ENCODE measurements at regions not wholly inside any gene's neighbourhood (a gene's known extent, or its start where the extent isn't known, plus 50 kb on each side); places are given as distances from the start of the nearest gene placed in this dataset.

DNA sequence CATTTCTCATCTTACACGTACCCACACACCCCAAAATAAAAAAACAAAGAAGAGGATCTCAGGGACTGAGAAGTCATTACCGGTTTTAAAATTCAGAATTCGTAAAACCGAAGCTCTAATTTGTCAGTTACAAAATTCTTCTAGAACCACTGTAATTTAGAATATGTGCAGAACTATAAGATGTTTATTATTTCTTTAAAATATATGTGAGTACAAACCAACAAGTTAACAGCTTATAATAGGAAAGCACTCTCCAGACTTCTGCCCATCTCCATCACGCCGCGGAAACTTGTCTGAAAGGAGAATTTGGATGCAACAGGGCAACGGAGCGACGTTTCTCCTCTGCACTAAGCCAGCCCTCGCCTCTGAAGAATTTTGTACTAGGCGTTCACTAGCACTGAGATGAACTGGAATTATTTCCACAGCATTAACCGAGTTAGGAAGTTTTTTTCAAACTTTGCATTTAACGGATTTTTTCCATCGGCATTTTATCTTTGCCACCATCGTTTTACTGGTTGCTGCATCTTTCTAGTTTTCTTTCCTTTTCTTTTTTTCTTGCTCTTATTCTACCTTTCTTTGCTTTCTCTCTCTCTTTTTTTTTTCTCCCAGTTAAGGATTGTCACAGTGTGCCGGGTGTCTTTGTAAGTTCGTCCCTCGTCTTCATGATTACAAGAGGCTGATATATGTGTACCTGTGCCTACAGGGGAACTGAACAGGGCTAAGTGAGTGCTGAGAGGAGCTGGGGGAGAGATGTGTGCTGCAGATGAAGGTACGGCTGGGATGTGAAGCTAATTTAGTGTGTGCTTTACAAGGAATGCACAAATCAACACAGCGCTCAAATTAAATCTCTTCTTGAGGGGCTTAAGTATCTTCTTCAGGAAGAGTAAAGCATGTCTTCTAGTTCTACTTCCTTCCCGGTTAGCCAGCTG is 295.9 kb upstream of the NFE2L3 start:
- Mint-ChIP-seq H3K9me3 (ENCODE audit: insufficient read depth) (peaks cover 5% of the 10 kb centered on the region), H3K4me1 (ENCODE audit: low read depth) (peaks cover 42% of the 10 kb centered on the region), H3K4me3 (no peak overlapping the region), H3K27me3 (ENCODE audit: low read depth) (peaks cover 60% of the 10 kb centered on the region), H3K36me3 (ENCODE audit: low read depth) (peaks cover 15% of the 10 kb centered on the region), H3K27ac (no peak overlapping the region)
- ChIA-PET CTCF (interaction anchor here (1.3 to 2.4 kb wide), 4 partner anchors 9 to 509 kb away, joined by 3 to 6 read pairs (median 3); no protein-coding TSS in a partner anchor), POLR2A (interaction anchor here (1.0 kb wide), 1 partner anchor 300 kb away, joined by 3 read pairs; no protein-coding TSS in a partner anchor)
- ATAC-seq, result peak; percentile 6
- no peak for DNase-seq

GRCh38 chr7:25857376-25858067 is 294.5 kb upstream of the NFE2L3 start:
- Mint-ChIP-seq H3K4me1 (ENCODE audit: low read depth) (peaks cover 50% of the 10 kb centered on the region), H3K4me3 (no peak overlapping the region), H3K9me3 (ENCODE audit: insufficient read depth) (peaks cover 11% of the 10 kb centered on the region), H3K36me3 (ENCODE audit: low read depth) (peaks cover 17% of the 10 kb centered on the region), H3K27ac (no peak overlapping the region), H3K27me3 (ENCODE audit: low read depth) (peaks cover 62% of the 10 kb centered on the region)
- ATAC-seq, result no peak
- ChIA-PET POLR2A (no interaction called here), CTCF (no interaction called here)
- DNase-seq, result no peak

DNA sequence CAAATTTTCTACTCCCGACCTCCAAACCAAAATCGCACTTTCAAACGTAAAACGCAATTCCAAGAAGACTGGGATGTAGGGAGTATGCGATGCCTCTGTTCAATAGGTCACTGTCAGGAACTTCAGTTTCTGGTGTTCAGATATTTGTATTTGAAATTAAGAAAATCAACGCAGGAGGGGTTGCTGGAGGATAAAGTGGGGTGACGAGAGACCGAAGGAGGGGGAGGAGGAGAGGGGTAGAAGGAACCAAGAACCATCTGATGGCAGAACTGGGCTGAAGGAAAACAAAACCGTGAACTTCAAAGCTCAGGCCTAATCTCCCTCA is 293.8 kb upstream of the NFE2L3 start:
- Mint-ChIP-seq H3K4me3 (no peak overlapping the region), H3K27me3 (ENCODE audit: low read depth) (peaks cover 64% of the 10 kb centered on the region), H3K4me1 (ENCODE audit: low read depth) (peaks cover 52% of the 10 kb centered on the region), H3K9me3 (ENCODE audit: insufficient read depth) (peaks cover 16% of the 10 kb centered on the region), H3K36me3 (ENCODE audit: low read depth) (peaks cover 19% of the 10 kb centered on the region), H3K27ac (no peak overlapping the region)
- ChIA-PET CTCF (no interaction called here), POLR2A (no interaction called here)
- DNase-seq, result no peak
- ATAC-seq, result no peak

DNA sequence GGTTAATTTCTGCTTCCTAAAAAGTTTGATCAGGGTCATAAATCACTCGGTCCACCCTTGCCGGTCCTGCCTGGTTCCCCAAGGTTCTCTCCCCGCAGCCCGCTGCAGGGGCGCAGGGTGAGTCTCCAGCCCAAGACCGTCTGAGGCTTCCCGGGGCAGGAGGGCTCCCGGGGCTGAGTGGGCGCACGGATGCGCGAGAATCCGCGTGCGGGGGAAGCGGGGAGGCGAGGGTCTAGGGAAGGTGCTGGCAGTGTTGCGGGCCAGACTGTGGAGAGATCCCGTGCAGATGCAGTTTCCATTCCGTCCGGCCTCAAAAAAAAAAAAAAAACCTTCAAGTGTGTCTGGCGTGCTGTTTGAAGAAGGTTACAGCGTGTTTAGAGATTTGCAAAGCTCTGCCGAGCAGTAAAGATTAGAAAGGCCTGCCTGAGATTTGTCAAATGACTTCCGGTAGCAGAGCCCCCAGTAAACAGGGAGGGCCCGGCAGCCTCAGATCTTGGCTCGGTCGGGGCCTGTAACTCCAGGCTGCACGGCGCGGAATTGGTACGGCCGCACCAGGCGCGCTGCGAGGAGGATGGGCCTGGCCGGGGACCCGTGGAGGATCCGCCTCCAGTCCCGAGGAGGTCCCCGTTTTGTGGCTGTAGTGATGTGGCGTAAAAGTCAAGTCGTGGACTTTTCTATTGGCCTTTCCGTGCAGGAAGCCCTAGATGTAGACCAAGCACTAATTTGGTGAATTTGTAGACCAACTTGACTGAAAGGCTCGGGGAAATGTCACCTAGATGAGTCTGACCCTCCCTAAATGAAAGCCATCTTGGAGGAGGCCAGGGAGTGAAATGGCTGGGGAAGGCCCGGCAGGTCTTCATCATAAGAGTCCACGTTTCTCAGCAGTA is 293.2 kb upstream of the NFE2L3 start:
- ATAC-seq, result no peak
- Mint-ChIP-seq H3K4me1 (ENCODE audit: low read depth) (peaks cover 55% of the 10 kb centered on the region), H3K36me3 (ENCODE audit: low read depth) (peaks cover 19% of the 10 kb centered on the region), H3K9me3 (ENCODE audit: insufficient read depth) (peaks cover 22% of the 10 kb centered on the region), H3K27ac (no peak overlapping the region), H3K4me3 (peak overlapping the region; percentile 18), H3K27me3 (ENCODE audit: low read depth) (peaks cover 63% of the 10 kb centered on the region)
- no peak for DNase-seq
- ChIA-PET CTCF (no interaction called here), POLR2A (no interaction called here)

DNA sequence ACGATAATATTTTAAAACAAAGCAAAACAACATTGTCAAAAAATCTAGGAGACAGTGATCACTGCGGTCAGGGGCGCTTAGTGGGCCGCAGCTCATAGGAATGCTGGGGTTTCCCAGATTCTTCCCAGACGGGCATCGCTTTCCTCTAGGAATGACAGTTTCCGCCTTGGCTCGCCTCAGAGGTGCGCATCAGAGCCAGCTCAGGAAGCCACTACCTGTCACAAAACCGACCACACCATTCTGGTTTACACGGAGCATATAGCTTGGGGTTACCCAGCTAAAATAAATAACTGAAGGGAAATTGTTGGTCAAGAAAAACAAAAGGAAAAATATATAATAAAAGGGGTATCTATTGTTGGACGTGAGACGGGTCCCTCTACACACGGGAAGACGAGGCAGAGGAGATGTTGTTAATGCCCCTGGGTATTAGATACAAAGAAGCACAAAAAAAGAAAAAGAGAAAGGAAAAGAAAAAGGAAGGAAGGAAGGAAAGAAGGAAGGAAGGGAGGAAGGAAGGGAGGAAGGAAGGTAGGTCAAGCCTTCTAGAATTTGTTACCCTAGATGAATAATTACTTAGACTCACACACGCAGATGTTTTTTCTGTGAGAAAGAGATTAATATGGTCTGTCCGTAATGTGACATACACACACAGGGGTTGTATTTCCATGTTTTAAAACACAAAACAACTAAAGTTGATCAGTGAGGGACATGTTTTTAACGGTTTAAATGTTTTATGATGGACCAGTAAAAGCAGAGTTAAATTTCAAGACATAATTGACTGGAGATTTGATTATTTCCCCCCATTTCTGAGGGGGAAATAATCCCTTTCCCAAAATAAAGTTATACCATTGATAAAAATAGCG is 292.4 kb upstream of the NFE2L3 start:
- POLR2A ChIA-PET, result no interaction called here
- H3K27ac Mint-ChIP-seq, result peak overlapping the region; percentile 58

GRCh38 chr7:25860275-25861163 is 291.5 kb upstream of the NFE2L3 start:
- peak overlapping the region; percentile 8 for H3K4me3 Mint-ChIP-seq
- peaks cover 47% of the 10 kb centered on the region for H3K4me1 Mint-ChIP-seq (ENCODE audit: low read depth)
- DNase-seq, result no peak
- H3K27ac Mint-ChIP-seq, result no peak overlapping the region
- H3K9me3 Mint-ChIP-seq (ENCODE audit: insufficient read depth), result peaks cover 23% of the 10 kb centered on the region
- H3K36me3 Mint-ChIP-seq (ENCODE audit: low read depth), result peaks cover 17% of the 10 kb centered on the region
- POLR2A ChIA-PET, result no interaction called here
- no peak for ATAC-seq
- CTCF ChIA-PET, result no interaction called here
- peaks cover 59% of the 10 kb centered on the region for H3K27me3 Mint-ChIP-seq (ENCODE audit: low read depth)

More for the DNA sequence above, 292.4 kb upstream of the NFE2L3 start:
- H3K36me3 Mint-ChIP-seq (ENCODE audit: low read depth), result peaks cover 19% of the 10 kb centered on the region
- H3K4me1 Mint-ChIP-seq (ENCODE audit: low read depth), result peaks cover 51% of the 10 kb centered on the region
- CTCF ChIA-PET, result no interaction called here
- H3K4me3 Mint-ChIP-seq, result no peak overlapping the region
- H3K9me3 Mint-ChIP-seq (ENCODE audit: insufficient read depth), result peaks cover 23% of the 10 kb centered on the region
- ATAC-seq (no peak), DNase-seq (no peak)
- peaks cover 59% of the 10 kb centered on the region for H3K27me3 Mint-ChIP-seq (ENCODE audit: low read depth)

- Mint-ChIP-seq H3K4me3 (peak overlapping the region; percentile 74), H3K9me3 (ENCODE audit: insufficient read depth) (peaks cover 23% of the 10 kb centered on the region), H3K27me3 (ENCODE audit: low read depth) (peaks cover 61% of the 10 kb centered on the region), H3K4me1 (ENCODE audit: low read depth) (peaks cover 47% of the 10 kb centered on the region), H3K36me3 (ENCODE audit: low read depth) (peaks cover 17% of the 10 kb centered on the region), H3K27ac (no peak overlapping the region)
- ChIA-PET CTCF (interaction anchor here (2.1 kb wide), 1 partner anchor 10 kb away, joined by 11 read pairs; no protein-coding TSS in a partner anchor), POLR2A (no interaction called here)
- DNase-seq (no peak), ATAC-seq (no peak)
Measured at GRCh38 chr7:25861164-25861496, 290.9 kb upstream of the NFE2L3 start.

DNA sequence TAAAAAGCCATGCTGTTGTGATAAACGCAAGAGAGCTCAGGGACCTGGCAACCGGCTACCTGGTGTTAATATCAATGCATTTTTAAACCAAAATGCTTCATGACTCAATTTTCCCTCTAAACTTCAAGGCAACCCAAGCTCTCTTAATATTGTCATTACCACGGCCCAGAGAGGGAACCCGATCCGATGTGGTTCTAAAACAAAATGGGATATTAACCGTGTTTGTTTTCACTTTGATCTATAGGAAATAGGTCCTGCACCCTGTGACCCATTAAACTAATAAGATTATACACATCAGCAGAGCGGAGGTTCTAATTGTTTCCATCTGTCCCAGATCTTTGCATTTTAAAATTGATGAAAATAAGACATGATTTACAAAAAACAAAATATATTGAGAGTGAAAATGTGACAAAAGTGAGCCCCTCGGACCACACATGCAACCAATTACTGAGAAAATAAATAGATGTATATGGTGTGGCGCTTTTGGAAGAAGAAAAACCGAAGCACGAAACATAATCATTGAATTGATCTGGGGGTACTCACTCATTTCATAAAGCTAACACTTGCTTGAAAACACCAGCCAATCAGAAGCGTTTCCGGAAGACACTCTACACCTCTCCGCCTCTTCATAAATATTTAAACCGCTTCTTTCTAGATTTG is 290.3 kb upstream of the NFE2L3 start:
- DNase-seq (no peak), ATAC-seq (no peak)
- H3K4me1 Mint-ChIP-seq (ENCODE audit: low read depth), result peaks cover 47% of the 10 kb centered on the region
- peaks cover 66% of the 10 kb centered on the region for H3K27me3 Mint-ChIP-seq (ENCODE audit: low read depth)
- CTCF ChIA-PET, result interaction anchor here (1.0 to 2.1 kb wide), 6 partner anchors 10 to 296 kb away, joined by 3 to 11 read pairs (median 4); no protein-coding TSS in a partner anchor
- H3K9me3 Mint-ChIP-seq (ENCODE audit: insufficient read depth), result peaks cover 23% of the 10 kb centered on the region
- POLR2A ChIA-PET, result interaction anchor here (0.6 to 0.7 kb wide), 2 partner anchors 147 to 1367 kb away, joined by 3 read pairs; no protein-coding TSS in a partner anchor
- peak overlapping the region; percentile 79 for H3K27ac Mint-ChIP-seq
- H3K4me3 Mint-ChIP-seq, result peak overlapping the region; percentile 74
- peaks cover 17% of the 10 kb centered on the region for H3K36me3 Mint-ChIP-seq (ENCODE audit: low read depth)

DNA sequence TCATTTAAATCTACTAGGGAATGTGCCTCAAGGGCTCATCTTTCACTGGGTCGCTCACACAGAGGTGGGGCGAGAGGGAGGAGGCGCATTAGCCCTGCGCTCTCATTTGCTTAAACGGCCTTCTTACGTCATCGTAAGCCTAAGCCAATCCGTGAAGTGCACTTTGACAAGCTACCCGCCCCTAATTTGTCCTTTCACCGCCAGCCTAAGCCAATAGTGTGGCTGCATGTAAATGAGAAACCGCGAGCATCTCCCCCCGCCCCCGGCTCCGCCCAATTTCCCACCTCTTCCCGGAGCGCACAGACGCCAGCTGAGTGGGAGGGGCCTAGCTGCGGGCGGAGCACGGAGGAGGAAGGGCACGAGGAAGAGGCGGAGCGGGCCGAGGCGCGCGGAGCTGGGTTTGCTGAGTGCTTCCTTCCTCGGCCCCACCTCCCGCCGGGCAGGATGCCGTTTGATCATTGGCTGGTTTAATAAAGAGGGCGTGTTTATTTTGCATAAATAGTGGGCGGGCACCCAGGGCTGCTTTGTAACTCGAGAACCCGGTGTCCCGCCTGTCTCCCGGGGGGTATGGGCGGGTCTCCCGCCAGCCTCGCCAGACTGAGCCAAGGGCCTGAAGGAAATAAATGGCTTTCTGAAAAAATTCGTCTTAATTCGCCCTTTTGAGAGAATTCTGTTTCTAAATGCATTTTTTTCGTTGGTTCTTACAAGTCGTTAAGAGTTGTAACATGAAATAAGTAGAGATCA is 289.6 kb upstream of the NFE2L3 start:
- peak overlapping the region; percentile 79 for H3K27ac Mint-ChIP-seq
- ChIA-PET CTCF (interaction anchor here (1.0 to 2.1 kb wide), 7 partner anchors 11 to 507 kb away, joined by 3 to 11 read pairs (median 3); no protein-coding TSS in a partner anchor), POLR2A (interaction anchor here (0.6 to 0.9 kb wide), 3 partner anchors 146 to 1366 kb away, joined by 3 to 4 read pairs (median 3); partner anchors contain the start of gene HNRNPA2B1)
- peak overlapping the region; percentile 74 for H3K4me3 Mint-ChIP-seq
- peaks cover 17% of the 10 kb centered on the region for H3K36me3 Mint-ChIP-seq (ENCODE audit: low read depth)
- H3K27me3 Mint-ChIP-seq (ENCODE audit: low read depth), result peaks cover 70% of the 10 kb centered on the region
- ATAC-seq, result peak; percentile 93
- peaks cover 23% of the 10 kb centered on the region for H3K9me3 Mint-ChIP-seq (ENCODE audit: insufficient read depth)
- peak; percentile 99 for DNase-seq
- H3K4me1 Mint-ChIP-seq (ENCODE audit: low read depth), result peaks cover 47% of the 10 kb centered on the region
